ENCODE measurements at regions not wholly inside any gene's neighbourhood (a gene's known extent, or its start where the extent isn't known, plus 50 kb on each side); places are given as distances from the start of the nearest gene placed in this dataset.

- no peaks in the 10 kb centered on the region for H3K9me3 ChIP-seq
- no peak overlapping the region for H3K27ac ChIP-seq
- no peak overlapping the region for H3K4me3 ChIP-seq
- no peaks in the 10 kb centered on the region for H3K36me3 ChIP-seq
- TF ChIP-seq, protein P1, sequence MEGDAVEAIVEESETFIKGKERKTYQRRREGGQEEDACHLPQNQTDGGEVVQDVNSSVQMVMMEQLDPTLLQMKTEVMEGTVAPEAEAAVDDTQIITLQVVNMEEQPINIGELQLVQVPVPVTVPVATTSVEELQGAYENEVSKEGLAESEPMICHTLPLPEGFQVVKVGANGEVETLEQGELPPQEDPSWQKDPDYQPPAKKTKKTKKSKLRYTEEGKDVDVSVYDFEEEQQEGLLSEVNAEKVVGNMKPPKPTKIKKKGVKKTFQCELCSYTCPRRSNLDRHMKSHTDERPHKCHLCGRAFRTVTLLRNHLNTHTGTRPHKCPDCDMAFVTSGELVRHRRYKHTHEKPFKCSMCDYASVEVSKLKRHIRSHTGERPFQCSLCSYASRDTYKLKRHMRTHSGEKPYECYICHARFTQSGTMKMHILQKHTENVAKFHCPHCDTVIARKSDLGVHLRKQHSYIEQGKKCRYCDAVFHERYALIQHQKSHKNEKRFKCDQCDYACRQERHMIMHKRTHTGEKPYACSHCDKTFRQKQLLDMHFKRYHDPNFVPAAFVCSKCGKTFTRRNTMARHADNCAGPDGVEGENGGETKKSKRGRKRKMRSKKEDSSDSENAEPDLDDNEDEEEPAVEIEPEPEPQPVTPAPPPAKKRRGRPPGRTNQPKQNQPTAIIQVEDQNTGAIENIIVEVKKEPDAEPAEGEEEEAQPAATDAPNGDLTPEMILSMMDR (IDR thresholded peaks at IDR 0.05) = no peak
- whole genome bisulfite sequencing, 2 donors = 62 to 66% methylated on average over 3 of the region's 3 CpGs
- no peak for ATAC-seq
- peaks cover 0 to 17% (median 9%) of the 10 kb centered on the region in 7 donors for H3K27me3 ChIP-seq
- H3K4me1 ChIP-seq = peaks cover 0 to 17% (median 0%) of the 10 kb centered on the region in 9 donors
- intact Hi-C loops (cut with DNase I) = no loop called here
- no peak for DNase-seq
These were observed 148.2 kb downstream of the FCRL5 start for GRCh38 chr1:157404063-157404501.

GRCh38 chr1:157403608-157404007 lies 148.7 kb downstream of the FCRL5 start:
- Histone ChIP-seq H3K27ac (peak overlapping the region in 1 of 10 donors; percentile 8), H3K4me3 (no peak overlapping the region), H3K4me1 (peaks cover 0 to 17% (median 0%) of the 10 kb centered on the region in 9 donors), H3K36me3 (no peaks in the 10 kb centered on the region), H3K9me3 (no peaks in the 10 kb centered on the region), H3K27me3 (peaks cover 0 to 21% (median 12%) of the 10 kb centered on the region in 7 donors)
- WGBS, 2 donors = 31 to 40% methylated on average over 1 of the region's 1 CpG
- TF ChIP-seq, protein P1 (IDR thresholded peaks at IDR 0.05) = no peak
- intact Hi-C loops (cut with DNase I) = no loop called here
- DNase-seq (no peak), ATAC-seq (no peak)

- ATAC-seq (no peak), DNase-seq (no peak)
- 46 to 48% methylated on average over 6 of the region's 6 CpGs for WGBS, 2 donors
- intact Hi-C loops (cut with DNase I) = no loop called here
- Histone ChIP-seq H3K4me3 (no peak overlapping the region), H3K9me3 (no peaks in the 10 kb centered on the region), H3K27me3 (peaks cover 0 to 23% (median 13%) of the 10 kb centered on the region in 7 donors), H3K27ac (peak overlapping the region in 1 of 10 donors; percentile 8), H3K4me1 (peaks cover 0 to 17% (median 0%) of the 10 kb centered on the region in 9 donors), H3K36me3 (no peaks in the 10 kb centered on the region)
- TF ChIP-seq, protein P1 (IDR thresholded peaks at IDR 0.05) = no peak
These were observed 149.1 kb downstream of the FCRL5 start for GRCh38 chr1:157403203-157403602.

DNA sequence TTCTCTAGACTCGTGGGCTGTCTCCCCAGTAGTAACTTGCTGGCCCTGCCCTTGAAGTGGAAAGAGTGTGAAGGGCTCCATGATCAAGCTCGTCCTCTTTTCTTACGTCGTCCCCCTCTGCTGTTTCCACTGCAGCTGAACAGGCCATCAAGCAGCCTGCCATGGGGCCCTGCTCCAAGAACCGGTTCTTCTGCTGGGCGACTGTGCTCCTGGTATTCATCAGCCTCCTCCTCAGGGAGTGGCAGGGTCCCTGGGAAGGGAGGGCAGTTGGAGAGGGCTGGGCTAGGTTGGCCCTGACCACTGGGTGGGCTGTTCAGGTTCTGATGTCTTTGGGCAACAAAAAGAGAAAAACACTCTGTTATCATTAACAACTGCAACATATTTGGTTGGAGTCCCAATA lies 151.5 kb downstream of the FCRL5 start:
- intact Hi-C loops (cut with DNase I) = no loop called here
- 35 to 40% methylated on average over 6 of the region's 6 CpGs for WGBS, 2 donors
- peaks cover 0 to 32% (median 17%) of the 10 kb centered on the region in 7 donors for H3K27me3 ChIP-seq
- H3K4me3 ChIP-seq = no peak overlapping the region
- no peaks in the 10 kb centered on the region for H3K36me3 ChIP-seq
- no peak overlapping the region for H3K27ac ChIP-seq
- peaks cover 0 to 17% (median 0%) of the 10 kb centered on the region in 9 donors for H3K4me1 ChIP-seq
- DNase-seq (no peak), ATAC-seq (no peak)
- no peaks in the 10 kb centered on the region for H3K9me3 ChIP-seq
- TF ChIP-seq, protein P1 (IDR thresholded peaks at IDR 0.05) = no peak
